ENCODE measurements at regions not wholly inside any gene's neighbourhood (a gene's known extent, or its start where the extent isn't known, plus 50 kb on each side); places are given as distances from the start of the nearest gene placed in this dataset.
"Not testable (repeated sequence)": the region's sequence is repeated elsewhere in the genome, so short reads cannot be mapped to it uniquely, and the experiment has no call there.

- ATAC-seq (ENCODE audit: low FRiP score) (no peak), DNase-seq (ENCODE audit: low spot score) (no peak)
- TF ChIP-seq, protein P1, sequence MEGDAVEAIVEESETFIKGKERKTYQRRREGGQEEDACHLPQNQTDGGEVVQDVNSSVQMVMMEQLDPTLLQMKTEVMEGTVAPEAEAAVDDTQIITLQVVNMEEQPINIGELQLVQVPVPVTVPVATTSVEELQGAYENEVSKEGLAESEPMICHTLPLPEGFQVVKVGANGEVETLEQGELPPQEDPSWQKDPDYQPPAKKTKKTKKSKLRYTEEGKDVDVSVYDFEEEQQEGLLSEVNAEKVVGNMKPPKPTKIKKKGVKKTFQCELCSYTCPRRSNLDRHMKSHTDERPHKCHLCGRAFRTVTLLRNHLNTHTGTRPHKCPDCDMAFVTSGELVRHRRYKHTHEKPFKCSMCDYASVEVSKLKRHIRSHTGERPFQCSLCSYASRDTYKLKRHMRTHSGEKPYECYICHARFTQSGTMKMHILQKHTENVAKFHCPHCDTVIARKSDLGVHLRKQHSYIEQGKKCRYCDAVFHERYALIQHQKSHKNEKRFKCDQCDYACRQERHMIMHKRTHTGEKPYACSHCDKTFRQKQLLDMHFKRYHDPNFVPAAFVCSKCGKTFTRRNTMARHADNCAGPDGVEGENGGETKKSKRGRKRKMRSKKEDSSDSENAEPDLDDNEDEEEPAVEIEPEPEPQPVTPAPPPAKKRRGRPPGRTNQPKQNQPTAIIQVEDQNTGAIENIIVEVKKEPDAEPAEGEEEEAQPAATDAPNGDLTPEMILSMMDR (IDR thresholded peaks at IDR 0.05), result no peak
These were observed 199.1 kb upstream of the CXorf66 start for GRCh38 chrX:140164391-140164790.

DNA sequence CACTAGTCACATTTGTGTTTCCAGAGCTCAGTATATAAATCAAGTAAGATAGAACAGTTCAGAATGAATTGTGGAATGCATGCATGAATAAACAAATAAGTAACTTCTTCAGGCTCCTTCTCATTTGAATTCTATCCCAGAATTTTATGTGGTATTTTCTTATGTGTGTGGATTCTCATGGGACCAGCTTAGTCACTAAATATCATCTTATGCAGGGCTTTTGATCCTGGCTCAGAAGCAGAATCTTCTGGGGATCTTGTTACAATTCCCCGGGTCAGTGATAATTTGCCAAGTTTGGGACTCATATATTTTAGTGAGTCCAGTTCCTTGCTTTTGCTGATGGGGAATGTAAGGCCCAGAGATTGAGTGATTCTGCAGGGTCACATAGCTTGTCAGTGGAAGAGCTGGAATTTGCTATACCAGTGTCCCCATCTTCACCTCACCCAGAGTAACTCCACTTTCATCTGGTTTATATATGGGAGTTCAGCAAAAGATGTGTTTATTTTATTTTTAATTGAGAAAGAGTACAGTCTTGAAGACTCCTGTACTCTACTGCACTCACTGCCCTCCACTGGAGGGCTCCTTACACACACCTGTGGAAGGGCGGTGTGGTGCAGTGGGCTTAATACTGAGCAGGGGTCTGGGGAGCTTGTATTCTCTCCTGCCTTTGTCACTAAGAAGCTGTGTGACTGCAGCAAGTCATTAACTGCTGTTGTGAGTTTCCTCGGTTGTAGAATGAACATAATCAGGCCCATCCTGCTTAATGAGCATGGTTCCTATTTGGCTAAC is 198.2 kb upstream of the CXorf66 start:
- TF ChIP-seq, protein P1 (IDR thresholded peaks at IDR 0.05), result no peak
- no peak for ATAC-seq (ENCODE audit: low FRiP score)
- no peak for DNase-seq (ENCODE audit: low spot score)

DNA sequence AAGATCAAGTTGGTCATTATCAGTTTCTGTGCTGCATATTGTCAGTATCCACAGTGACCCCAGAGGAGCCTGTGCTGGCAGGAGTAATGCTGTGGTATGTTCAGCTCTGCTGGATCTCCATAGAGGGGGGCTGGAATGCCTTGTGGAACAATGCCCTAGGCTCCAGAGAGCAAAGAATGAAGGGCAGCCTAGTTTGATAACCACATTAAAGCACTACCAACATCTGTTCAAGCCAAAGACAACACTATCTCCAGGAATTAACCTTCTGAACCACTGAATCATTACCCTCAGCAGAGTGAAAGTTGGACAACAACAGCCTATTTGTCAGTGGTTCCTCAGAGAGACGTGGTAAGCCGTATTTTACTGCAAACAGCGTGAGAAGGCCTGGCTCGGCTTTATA is 192.3 kb upstream of the CXorf66 start:
- DNase-seq (ENCODE audit: low spot score), result no peak
- no peak for ATAC-seq (ENCODE audit: low FRiP score)
- TF ChIP-seq, protein P1 (IDR thresholded peaks at IDR 0.05), result no peak

DNA sequence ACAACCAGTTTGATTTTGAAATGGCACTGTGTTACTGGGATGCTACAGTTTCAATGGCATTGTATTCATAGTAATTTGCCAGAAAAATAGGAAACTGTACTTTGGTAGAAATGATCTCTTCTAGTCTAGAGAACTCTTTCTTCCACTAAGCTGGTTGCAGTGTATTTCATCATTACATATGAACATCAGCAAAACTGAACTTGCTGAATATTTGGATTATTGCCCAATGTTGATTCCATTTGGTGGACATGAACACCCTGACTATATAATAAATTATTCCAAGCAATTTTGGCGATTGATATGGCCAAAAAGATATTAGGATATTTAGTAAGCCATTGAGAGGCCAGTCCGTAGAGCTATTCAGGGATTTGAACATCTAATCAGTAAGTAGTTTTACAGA is 191.8 kb upstream of the CXorf66 start:
- DNase-seq (ENCODE audit: low spot score), result no peak
- no peak for ATAC-seq (ENCODE audit: low FRiP score)
- TF ChIP-seq, protein P1 (IDR thresholded peaks at IDR 0.05), result no peak

GRCh38 chrX:140151316-140151715 is 186.0 kb upstream of the CXorf66 start:
- no peak for ATAC-seq (ENCODE audit: low FRiP score)
- no peak for DNase-seq (ENCODE audit: low spot score)

GRCh38 chrX:140149761-140150160 is 184.4 kb upstream of the CXorf66 start:
- TF ChIP-seq, protein P1 (IDR thresholded peaks at IDR 0.05), result no peak
- no peak for ATAC-seq (ENCODE audit: low FRiP score)
- no peak for DNase-seq (ENCODE audit: low spot score)

More at GRCh38 chrX:140151316-140151715, 186.0 kb upstream of the CXorf66 start:
- TF ChIP-seq, protein P1 (IDR thresholded peaks at IDR 0.05), result no peak

DNA sequence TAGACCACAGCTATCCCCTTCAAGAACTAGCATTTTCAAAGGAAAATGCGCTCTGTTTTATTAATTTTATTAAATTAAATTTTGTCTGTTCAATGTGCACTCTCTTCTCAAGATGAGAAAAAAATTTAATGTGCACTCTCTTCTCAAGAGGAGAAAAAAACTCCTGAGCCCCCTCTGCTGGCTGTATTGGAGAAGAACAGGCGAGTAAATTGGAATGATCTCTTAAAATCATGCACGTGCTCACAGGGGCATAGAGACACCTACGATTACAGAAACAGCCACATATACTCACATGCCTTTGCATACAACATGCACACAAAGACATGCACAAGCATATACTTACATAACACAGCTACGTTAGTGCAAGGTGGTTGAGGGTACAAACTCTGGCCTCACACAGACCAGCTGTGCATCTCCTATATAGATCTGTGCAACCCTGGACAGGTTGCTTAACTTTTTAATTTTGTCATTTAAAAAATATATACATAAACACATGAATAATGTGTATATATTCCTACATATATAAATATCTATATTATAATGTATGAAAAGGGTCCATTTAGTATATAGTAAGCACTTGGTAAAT is 176.2 kb upstream of the CXorf66 start:
- ATAC-seq (ENCODE audit: low FRiP score) (no peak), DNase-seq (ENCODE audit: low spot score) (no peak)
- TF ChIP-seq, protein P1 (IDR thresholded peaks at IDR 0.05), result no peak

DNA sequence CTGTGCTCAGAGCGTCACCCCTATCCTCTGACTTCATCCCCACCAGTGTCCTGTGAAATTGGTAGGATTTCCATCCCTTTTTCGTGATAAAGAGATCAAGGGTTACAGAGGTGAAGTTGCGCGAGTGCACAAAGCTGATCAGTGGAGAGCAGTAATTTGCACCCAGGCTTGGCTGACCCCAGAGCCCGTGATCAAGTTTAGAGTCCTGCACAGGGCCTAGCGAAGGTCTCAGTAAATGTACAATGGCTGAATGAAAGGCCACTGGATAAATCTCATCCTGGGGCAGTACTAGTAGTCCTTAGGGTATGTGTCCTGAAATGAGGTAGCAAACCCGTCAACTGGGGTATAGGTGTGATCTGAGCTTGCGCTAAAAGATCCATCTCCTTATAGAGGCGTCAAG is 173.2 kb upstream of the CXorf66 start:
- peak; percentile 41 for ATAC-seq (ENCODE audit: low FRiP score)
- DNase-seq (ENCODE audit: low spot score), result not testable (repeated sequence)

DNA sequence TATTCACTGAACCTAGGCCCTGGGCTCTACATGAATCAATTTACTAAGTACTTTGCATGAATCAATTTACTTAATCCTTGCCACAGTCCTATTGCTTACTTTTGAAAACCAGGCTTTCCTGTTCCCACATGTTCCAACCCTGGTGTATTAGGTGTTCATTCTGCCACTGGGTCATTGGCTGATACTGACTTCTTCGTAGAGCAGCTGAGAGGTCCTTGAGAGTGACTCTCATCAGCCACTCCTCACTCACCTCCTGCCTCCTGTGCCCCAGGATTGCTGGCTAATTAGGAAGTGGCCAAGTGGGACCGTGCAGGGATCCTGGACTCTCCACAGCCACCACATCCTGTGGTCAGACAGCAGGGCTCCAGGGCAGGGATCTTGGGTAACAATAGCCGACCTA is 172.7 kb upstream of the CXorf66 start:
- not testable (repeated sequence) for DNase-seq (ENCODE audit: low spot score)
- ATAC-seq (ENCODE audit: low FRiP score), result peak; percentile 6

Measured in omental fat pad (tissue), 3 donors.